ENCODE measurements at regions not wholly inside any gene's neighbourhood (a gene's known extent, or its start where the extent isn't known, plus 50 kb on each side); places are given as distances from the start of the nearest gene placed in this dataset.

DNA sequence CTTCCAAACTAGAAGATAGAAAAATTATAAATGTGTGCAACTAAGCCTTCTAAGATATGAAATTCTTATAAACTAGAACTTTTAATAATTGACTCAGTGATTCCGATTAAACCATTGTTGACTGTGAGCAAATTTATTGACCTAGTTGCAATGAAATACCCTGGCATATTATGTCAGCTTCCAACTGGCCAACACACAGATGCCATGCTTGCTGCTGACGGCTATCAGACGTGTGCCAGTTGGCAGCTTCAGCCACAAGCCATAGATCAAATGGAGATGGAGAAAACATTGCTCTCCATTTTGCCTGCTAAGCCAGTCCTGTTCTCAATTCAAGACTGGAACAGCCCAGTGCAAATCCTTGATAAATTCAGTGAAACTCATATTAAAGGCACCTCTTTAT, 101.7 kb upstream of the HDGFL1 start:
- Mint-ChIP-seq H3K36me3 (ENCODE audit: insufficient read depth, unreplicated experiment) (no peaks in the 10 kb centered on the region), H3K27me3 (ENCODE audit: unreplicated experiment) (no peaks in the 10 kb centered on the region), H3K27ac (ENCODE audit: unreplicated experiment) (no peak overlapping the region), H3K4me1 (ENCODE audit: low read depth, unreplicated experiment) (peaks cover 41% of the 10 kb centered on the region), H3K4me3 (ENCODE audit: low read depth, unreplicated experiment) (no peak overlapping the region), H3K9me3 (ENCODE audit: low read depth, unreplicated experiment) (peaks cover 10% of the 10 kb centered on the region)
- no peak for DNase-seq
- BruUV-seq (replicated peaks): no TSS peak
- intact Hi-C loops (cut with micrococcal nuclease; ENCODE audit: unreplicated experiment): loop anchor here (5.0 kb wide), 1 partner anchor 360 kb away; no protein-coding TSS in a partner anchor
- no peak for TF ChIP-seq CTCF (IDR thresholded peaks at IDR 0.05; ENCODE audit: unreplicated experiment)
- CTCF ChIA-PET: interaction anchor here (0.5 to 1.3 kb wide), 3 partner anchors 12 to 879 kb away, joined by 3 read pairs; no protein-coding TSS in a partner anchor

- intact Hi-C loops (cut with micrococcal nuclease; ENCODE audit: unreplicated experiment): loop anchor here (5.0 kb wide), 1 partner anchor 359 kb away; no protein-coding TSS in a partner anchor
- no peak for TF ChIP-seq CTCF (IDR thresholded peaks at IDR 0.05; ENCODE audit: unreplicated experiment)
- Mint-ChIP-seq H3K27ac (ENCODE audit: unreplicated experiment) (no peak overlapping the region), H3K36me3 (ENCODE audit: insufficient read depth, unreplicated experiment) (no peaks in the 10 kb centered on the region), H3K4me1 (ENCODE audit: low read depth, unreplicated experiment) (peaks cover 41% of the 10 kb centered on the region), H3K27me3 (ENCODE audit: unreplicated experiment) (no peaks in the 10 kb centered on the region), H3K4me3 (ENCODE audit: low read depth, unreplicated experiment) (no peak overlapping the region), H3K9me3 (ENCODE audit: low read depth, unreplicated experiment) (peaks cover 9% of the 10 kb centered on the region)
- no peak for DNase-seq
- BruUV-seq (replicated peaks): no TSS peak
- CTCF ChIA-PET: no interaction called here
Measured at GRCh38 chr6:22468256-22468965, 101.0 kb upstream of the HDGFL1 start.

DNA sequence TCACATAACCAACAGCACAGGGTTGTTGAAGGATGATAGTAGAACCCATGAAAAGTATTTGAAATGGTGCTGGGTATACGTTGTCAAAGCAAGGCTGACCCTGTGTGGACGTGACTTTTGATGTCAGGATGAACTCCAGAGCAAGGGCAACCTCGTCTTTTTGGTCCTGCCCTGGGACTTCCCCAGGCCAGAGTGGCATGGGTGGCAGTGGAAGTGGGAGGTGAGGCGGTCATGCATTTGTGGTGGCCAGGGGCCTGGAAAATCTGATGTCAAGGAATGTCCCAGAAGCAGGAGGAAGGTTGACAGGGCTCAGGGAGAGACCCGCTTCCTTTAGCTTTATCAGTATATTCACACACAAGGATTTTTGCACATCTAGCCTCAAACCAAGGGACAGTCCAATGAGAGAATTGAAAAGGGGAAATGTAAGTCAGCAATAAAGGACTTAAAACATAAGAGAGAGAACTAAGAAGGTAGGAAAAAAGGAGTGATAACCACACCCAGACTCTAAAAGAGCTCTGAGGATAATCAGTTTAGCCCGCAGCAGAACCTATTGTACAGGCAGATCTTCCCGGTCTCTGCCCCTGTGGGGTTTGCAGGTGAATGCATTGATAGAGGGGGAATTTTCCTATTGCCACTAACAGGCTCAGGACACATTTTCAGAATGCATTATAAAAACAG, 98.8 kb upstream of the HDGFL1 start:
- no peak for DNase-seq
- CTCF ChIA-PET: interaction anchor here (0.8 kb wide), 2 partner anchors 156 to 896 kb away, joined by 3 read pairs; no protein-coding TSS in a partner anchor
- Mint-ChIP-seq H3K27ac (ENCODE audit: unreplicated experiment) (peak overlapping the region; percentile 15), H3K27me3 (ENCODE audit: unreplicated experiment) (no peaks in the 10 kb centered on the region), H3K9me3 (ENCODE audit: low read depth, unreplicated experiment) (peaks cover 2% of the 10 kb centered on the region), H3K4me3 (ENCODE audit: low read depth, unreplicated experiment) (no peak overlapping the region), H3K36me3 (ENCODE audit: insufficient read depth, unreplicated experiment) (no peaks in the 10 kb centered on the region), H3K4me1 (ENCODE audit: low read depth, unreplicated experiment) (peaks cover 41% of the 10 kb centered on the region)
- intact Hi-C loops (cut with micrococcal nuclease; ENCODE audit: unreplicated experiment): loop anchor here (2.0 kb wide), 1 partner anchor 874 kb away; no protein-coding TSS in a partner anchor
- TF ChIP-seq CTCF (IDR thresholded peaks at IDR 0.05; ENCODE audit: unreplicated experiment): no peak
- no TSS peak for BruUV-seq (replicated peaks)

- Mint-ChIP-seq H3K4me3 (ENCODE audit: low read depth, unreplicated experiment) (no peak overlapping the region), H3K27me3 (ENCODE audit: unreplicated experiment) (no peaks in the 10 kb centered on the region), H3K27ac (ENCODE audit: unreplicated experiment) (no peak overlapping the region), H3K4me1 (ENCODE audit: low read depth, unreplicated experiment) (peaks cover 38% of the 10 kb centered on the region), H3K36me3 (ENCODE audit: insufficient read depth, unreplicated experiment) (no peaks in the 10 kb centered on the region), H3K9me3 (ENCODE audit: low read depth, unreplicated experiment) (no peaks in the 10 kb centered on the region)
- intact Hi-C loops (cut with micrococcal nuclease; ENCODE audit: unreplicated experiment): loop anchor here (2.0 kb wide), 1 partner anchor 874 kb away; no protein-coding TSS in a partner anchor
- BruUV-seq (replicated peaks): no TSS peak
- TF ChIP-seq CTCF (IDR thresholded peaks at IDR 0.05; ENCODE audit: unreplicated experiment): no peak
- CTCF ChIA-PET: interaction anchor here (0.8 kb wide), 2 partner anchors 157 to 897 kb away, joined by 3 read pairs; no protein-coding TSS in a partner anchor
- DNase-seq: peak; percentile 70
Measured at GRCh38 chr6:22471132-22471690, 98.2 kb upstream of the HDGFL1 start.

Data from Calu3 (cell line).